Lung microvascular endothelial cell (primary cell): ENCODE measurements at regions not wholly inside any gene's neighbourhood (a gene's known extent, or its start where the extent isn't known, plus 50 kb on each side); places are given as distances from the start of the nearest gene placed in this dataset.

Experiments
- DNase-seq, 2 donors: peaks; one replicate each; pipeline versions ENCODE4 v3.0.0 to v3.0.0-alpha.2; 2010; ENCODE audit warnings: low read depth in 2 of 2

DNA sequence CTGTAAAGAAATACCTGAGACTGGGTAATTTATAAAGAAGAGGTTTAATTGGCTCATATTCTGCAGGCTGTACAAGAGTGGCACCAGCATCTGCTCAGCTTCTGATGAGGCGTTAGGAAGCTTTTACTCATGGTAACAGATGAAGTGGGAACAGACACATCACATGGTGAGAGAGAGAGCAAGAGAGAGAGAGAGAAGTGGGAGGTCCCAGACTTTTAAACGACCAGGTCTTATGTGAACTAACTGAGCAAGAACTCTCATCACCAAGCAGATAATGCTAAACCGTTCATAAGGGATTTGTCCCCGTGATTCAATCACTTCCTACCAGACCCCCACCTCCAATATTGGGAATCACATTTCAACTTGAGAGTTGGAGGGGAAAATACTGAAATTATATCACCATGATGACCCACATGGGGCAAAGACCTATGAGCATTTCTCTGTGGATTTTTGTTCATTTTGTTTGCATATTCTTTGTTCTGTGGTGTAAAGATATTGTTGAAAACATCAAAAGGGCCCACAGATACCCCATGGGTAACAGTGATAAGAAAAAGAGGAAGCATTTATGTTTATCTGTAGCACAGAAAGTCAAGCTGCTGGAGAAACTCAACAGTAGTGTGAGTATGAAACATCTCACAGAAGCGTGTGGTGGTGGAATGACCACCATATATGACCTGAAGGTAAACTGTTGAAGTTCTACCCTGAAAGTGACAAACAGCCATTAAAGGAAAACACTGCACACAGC is 135.2 kb upstream of the PDE3A start:
- DNase-seq: no peak

DNA sequence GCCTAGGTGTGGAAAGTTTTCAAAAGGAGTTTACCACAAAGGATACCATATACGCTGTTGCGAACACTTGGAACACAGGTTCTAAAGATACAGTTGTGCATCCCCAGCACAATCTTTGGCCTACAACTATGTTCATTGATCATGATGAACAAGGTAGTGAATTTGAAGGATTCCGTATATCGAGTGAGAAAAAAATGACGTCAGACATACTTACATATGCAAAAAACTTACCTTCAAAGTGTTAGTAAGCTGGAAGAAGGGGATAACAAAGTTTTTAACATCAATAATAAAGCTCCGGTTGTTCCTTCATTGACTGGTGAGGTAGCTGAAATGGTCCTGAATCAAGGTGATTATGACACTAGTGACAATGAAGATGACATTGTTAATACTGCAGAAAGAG is 133.9 kb upstream of the PDE3A start:
- no peak for DNase-seq

DNA sequence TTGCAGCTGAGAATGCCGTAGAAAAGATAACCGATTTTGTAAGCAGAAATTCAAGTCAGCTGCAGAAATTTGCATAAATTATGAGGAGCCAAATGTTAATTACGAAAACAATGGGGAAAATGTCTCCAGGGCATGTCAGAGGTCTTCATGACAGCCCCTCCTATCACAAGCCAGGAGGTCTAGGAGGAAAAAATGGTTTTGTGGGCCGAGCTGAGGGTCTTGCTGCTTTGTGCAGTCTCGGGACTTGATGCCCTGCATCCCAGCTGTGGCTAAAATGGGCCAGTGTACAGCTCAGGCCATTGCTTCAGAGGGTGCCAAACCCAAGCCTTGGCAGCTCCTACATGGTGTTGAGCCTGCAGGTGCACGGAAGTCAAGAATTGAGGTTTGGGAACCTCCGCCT is 131.2 kb upstream of the PDE3A start:
- no peak for DNase-seq

DNA sequence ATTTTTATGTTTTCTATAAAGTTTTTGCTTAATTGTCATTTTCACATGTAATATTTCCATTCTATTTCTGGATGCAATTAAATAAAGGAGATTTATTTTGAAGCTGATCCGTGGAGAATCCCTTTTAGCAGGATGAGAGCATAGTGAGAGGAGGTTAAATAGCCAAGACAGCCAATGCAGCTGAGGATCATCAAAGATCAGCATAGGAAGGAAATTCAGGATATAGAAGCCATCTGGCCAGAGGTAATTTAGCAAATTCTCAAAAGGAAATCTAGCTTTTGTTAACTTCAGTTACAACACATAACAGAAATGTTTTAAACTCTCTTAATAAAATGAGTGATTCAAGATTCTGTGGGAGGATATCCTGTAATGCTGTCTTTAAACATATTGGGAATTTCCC is 122.8 kb upstream of the PDE3A start:
- DNase-seq: peak in 1 of 2 donors; percentile 3

DNA sequence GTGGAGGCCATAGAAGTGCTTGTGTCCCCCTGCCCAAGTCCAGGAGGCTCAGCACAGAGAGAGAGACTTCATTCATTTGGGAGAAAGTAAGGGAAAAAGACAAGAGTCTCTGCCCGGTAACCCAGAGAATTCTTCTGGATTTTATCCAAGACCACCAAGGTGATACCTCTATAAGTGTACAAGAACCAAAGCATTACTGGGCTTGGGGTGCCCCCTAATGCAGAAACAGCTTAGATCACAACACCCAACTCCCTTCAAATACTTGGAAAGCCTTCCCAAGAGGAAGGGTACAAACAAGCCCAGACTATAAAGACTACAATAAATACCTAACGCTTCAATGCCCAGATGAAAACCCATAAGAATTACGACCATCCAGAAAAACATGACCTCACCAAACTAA is 119.7 kb upstream of the PDE3A start:
- DNase-seq: peak in 1 of 2 donors; percentile 13

DNA sequence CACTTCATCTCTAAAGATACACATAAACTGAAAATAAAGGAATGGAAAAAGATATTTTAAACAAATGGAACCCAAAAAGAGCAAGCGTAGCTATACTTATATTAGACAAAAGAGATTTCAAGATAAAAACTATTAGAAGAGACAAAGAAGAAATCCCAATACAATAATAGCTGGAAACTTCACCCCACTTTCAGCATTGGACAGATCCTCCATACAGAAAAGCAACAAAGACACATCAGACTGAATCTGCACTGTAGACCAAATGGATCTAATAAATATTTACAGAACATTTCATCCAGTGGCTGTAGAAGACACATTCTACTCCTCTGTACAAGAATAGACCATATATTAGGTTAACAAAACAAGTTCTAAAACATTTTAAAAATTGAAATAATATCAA is 117.6 kb upstream of the PDE3A start:
- DNase-seq: no peak

DNA sequence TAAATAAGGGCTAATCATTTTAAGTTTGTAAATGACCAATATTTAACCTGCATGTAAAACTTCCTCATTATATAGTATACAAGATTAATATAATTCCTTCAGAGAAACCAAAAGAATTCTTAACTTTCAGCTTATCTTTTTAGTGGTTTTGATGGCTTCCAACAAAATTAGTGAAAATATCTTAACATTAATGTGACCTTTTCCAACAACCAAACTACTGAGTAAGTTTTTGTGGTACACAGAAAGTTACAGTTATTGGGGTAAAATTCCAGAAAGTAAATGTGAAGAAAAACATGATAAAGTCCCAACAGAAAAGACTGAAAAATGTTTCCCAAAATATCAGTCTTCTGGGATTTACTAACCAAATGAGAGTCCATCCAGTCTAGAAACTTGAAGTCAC is 111.0 kb upstream of the PDE3A start:
- no peak for DNase-seq

DNA sequence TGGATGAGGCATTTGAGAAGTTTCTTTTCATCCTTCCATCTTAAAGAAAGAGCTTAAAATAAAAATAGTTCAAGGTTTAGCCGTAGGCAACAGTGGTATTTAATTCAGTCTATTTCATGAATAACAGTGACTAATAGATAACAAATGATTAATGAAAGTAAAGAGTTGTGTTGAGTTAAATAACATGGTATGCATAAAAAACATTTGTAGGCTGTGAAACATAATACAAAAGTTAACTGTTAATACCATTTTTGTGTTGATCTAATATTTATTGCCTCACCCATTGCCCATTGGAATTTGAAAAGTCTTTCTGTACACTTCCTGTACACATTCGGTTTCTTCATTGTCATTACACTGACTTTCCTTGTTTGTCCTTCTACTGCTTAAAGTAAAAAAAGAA is 108.6 kb upstream of the PDE3A start:
- DNase-seq: no peak

DNA sequence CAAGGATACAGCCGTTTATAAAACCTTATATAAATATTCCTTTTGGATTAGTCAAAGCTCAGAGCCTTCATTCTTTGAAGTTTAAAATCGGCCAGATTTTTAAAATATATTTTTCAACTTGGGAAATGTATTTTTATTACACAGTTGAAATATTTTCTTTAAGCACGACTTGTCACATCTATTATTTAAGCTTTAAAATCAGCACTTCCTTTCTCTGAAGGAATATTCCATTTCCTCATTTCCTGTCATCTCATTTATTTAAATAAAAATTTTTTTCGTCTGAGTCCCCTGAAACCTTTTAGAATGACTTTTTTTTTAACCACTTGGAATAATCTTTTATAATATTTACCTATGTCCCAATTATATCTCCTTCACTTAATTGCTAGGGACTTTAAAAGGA is 107.5 kb upstream of the PDE3A start:
- peak; percentile 20 to 52 for DNase-seq

DNA sequence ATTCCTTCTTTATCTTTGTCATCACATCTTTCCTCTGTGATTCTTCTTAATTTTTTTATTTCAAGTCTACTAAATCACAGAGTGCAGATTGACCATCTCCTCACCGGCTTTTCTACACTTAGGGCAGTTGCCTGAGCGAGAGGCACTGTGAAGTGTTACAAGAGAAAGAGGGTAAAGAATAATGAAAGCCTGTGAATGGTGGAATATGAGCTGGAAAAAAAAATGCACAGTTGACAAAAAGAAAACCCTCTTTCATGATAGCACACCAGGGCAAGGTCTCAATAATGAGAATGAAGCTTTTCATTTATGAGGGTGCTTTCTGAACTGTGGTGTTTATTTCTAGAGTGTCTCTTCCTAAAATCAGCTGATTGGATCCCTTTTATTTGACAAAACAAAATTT is 106.2 kb upstream of the PDE3A start:
- DNase-seq: no peak

DNA sequence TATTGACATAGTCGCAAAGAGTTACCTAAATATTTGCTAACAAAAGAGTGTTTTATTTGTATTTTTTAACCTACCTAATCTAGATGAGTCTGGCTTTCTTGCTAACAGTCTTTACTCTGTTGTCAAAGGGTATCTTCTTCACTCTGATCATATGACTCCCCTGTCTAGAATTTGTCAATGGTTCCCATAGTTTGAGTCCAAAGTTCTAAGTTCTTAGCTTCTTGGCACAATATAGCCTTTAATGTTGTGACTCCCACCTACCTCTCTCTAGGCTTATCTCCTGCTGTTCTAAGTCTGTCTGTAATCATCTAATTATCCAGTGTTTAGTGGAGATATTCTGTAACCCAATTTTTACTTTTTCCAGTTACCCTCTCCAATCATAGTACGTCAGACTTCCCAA is 104.3 kb upstream of the PDE3A start:
- no peak for DNase-seq

DNA sequence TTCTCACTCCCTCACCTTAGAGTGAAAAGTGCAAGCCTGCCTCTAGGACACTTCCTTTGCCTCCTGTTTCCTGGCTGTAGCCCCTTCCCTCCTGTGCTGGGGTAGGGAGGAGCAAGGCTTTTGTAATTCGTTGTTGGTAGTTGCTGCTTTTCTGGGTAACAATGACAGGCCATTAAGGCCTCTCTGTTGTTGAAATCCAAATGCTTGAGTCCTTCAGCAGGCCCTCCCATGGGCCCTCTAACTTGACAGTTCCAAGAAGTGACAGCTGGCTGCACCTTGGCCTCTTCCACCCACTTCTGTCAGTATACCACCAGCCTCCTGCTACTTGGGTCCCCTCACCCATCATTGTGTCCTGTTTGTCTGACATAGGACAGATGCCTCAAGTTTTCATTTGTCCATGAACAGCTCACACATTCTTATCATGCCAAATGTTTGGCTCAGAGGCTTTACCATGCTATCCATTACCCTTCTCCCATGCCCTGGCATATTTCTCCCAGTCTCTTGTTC is 103.7 kb upstream of the PDE3A start:
- no peak for DNase-seq

DNA sequence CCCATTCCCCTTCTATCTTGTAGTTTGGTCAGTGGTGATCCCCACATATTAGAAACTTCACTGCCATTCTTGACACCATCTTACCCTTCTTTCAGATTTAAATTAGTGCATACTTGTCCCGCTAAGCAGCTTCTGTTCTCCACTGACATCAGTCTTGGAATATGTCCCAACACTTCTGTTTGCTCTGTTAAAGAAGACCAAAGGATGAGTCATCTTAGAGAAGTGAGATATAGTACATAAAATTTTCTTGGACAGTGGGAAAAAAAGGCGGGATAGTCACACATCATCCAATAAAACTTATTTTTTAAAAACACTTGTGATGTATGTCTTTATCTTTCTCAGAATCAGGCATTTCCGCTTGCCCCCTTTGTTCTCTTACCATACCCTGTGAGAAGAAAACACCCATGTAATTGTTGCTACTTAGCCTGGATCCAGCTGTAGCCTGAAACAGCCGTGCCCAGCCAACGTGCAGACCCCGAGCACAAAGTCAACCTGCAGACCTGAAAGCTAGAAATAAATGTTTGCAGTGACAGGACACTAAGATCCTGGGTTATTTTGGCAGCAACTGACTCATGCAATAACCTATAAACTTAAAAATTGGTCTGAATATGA is 100.1 kb upstream of the PDE3A start:
- no peak for DNase-seq

DNA sequence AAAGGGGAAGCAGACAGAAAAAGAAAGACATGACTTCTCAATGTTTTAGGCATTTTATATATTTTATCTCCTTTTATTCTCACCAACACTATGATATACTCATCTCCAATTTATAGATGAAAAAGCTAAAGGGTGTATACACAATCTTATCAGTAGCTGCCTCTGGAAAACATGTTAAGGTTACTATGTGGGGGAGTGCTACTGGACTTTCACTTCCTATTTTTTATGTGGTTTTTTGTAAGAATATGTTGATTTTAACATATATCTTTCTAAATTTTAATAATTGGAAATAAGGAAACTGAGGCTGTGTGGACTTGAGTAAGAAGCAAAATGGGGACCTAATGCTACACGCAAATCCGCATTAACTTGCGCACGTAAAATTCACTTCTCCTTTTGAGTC is 99.6 kb upstream of the PDE3A start:
- DNase-seq: no peak

DNA sequence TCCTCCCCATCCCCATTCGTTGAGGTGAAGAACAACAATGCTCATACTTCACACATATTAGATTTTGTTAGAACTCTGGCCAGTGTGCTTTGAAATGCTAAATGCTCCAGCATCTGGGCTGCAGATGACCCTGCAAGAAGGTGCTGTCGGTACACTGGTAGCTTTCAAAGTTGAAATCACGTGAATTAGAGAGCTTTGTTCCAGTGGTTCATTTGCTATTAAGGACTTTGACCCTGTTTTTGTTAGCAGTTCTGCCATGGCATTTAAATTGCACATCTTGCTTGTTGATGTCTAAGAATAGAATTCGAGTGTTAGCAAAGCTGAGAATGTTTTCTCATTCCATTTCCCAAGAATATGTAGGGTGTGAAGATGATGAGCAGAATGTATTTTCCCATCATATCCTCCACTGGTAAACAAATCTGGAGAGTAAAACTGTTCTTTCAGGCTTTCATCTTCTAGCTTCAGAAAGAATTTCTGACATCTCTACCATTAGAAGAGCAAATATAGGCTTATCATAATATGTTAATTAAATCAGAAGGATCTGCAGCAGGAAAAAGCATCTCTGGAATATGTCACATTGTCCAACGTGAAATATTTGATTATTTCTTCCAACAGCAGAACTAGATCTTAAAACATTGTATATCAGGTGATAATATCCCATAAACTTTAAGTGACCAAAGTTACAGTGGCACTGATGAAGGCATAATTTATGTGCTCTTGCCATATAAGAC is 98.8 kb upstream of the PDE3A start:
- DNase-seq: no peak

DNA sequence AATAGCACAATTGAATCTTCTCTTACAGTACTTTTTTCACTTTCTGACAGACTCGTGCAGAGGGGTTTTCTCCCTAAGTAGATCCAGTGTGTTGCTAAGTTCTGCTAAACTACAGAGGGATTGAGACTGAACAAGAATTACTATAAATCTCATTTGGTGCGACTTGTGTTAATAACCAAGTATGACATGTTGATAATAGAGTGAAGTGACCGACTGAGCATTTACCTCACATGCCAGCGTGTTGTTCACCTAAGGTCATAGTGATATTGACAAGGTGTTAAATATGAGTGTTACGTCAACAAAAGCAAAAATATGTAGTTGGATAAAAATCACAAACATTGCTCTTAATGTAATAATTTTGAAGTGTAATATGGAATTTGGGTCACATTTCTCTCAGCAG is 97.8 kb upstream of the PDE3A start:
- DNase-seq: no peak

DNA sequence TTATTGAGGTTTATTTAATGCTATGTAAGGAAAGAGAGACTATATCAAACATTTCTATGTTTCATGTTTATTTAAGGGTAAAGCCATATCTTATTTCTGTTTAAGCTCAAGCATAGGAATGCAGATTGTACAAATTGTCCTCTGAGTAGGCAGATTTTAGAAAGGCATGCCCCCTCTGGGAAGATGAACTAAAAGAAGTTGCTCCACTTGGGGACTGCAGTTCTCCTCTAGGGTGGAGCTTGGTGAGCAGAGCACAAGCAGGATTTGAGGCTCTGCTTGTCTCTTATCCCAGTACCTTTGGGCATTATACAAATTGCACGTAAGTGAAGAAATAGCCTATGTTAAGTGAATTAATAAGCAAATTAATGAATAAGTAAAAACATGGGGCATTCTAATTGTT is 96.2 kb upstream of the PDE3A start:
- DNase-seq: no peak

DNA sequence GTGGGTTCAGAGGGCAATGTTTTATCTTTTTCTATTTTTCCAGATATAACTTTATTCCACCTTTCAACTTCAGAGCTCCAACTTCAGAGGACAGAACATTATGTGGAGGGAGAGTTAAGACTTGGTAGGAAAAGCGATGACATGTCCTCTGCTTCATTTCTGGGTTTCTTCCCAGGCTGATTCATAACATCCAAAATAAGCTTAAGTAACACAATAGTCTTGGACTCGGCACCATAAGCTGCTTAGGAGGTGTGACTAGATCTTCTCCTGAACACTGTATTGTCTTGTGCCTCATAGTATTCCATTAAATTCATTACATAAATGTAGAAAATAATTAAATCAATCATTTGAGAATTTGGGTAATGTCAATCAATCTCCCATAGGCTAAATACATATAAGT is 95.5 kb upstream of the PDE3A start:
- DNase-seq: no peak

DNA sequence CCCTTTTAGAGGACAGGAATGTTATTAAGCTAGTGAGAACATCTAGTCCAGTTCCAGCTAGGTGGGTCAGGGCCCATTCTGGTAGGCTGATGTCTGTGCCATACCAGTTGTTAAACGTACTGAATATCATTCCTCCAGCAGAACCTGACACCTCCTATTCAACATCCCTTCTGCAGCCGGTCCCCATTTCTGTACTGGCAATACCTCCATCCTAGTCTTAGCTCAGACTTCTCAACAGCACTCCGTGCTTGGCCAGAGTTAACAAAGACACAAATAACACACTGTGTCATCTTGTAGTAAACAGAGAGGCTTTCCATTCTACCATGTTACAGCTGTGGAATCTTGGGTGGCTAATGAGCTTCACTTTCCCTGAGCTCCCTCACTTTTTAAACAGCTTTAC is 94.3 kb upstream of the PDE3A start:
- no peak for DNase-seq

DNA sequence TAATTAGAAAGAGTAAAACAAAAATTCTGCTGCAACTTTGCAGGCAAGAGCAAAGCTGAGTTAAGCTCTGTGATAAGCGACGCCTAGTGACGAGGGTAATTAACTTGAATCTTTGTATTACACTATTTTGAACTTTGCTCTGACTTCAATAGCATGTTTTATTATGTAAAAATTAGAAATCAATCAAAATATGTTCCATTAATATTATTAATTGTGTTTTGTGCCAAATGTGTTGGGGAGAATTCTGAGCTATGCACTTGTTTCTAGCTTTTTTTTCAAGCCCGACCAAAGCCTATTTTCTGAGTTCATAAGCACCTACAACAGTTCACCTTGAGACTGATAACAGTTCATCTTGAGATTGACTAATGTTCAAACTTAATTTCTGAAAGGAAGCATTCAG is 90.1 kb upstream of the PDE3A start:
- DNase-seq: no peak

DNA sequence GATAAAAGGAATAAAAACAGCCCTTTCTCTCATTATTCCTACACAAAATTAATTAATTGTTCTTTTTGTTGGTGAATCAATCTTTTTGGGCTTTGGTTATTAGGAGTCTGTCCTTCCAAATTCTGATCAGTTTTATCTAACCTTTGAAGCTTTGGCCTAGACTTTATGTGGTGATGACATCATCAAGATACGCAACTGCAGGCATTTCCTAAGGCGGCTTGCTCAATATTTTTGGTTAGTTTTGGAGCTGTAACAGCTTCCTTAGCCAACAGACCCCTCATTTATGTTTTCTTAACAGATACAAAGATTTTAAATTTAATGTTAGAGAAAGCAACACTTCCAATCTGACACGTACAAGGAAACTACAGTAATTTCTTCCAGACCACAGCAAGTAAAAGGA is 87.8 kb upstream of the PDE3A start:
- DNase-seq: no peak

DNA sequence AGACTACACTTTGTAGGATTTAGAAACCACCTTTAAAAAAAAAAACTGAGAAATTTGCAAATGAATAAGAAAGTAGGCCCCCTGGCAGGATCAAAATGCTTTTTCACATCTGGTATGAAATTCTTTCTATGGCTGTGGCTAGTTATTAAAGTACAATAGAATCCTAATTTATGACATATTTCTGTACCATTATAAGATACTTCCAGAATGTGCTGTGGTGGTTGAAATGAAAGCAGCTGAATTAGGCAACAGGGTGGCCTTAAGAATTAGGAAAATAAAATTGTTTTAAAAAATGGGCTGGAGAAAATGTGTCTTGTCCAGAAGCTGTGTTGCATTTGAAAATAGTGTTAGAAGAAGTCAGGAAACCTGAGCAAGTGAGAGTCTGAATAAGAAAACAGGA is 85.9 kb upstream of the PDE3A start:
- no peak for DNase-seq

DNA sequence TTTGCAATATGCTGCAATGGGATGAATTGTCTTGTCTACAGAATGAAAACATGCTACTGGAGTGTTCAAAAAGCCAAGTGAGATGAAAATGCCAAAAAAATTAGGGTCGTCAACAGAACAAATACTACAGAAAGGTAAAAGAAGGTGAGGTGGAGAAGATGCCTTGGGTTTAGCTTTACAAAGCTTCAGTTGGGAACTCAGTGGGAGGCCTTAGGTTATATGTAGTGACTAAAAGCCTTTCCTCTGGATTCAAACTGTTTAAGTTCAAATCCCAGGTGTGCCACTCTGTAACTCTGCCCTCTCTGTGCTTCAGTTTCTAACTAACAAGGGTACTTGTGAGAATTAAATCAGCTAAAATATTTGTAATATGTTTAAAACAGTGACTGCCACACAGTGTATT is 84.9 kb upstream of the PDE3A start:
- no peak for DNase-seq
